ENCODE measurements at regions not wholly inside any gene's neighbourhood (a gene's known extent, or its start where the extent isn't known, plus 50 kb on each side); places are given as distances from the start of the nearest gene placed in this dataset.

DNA sequence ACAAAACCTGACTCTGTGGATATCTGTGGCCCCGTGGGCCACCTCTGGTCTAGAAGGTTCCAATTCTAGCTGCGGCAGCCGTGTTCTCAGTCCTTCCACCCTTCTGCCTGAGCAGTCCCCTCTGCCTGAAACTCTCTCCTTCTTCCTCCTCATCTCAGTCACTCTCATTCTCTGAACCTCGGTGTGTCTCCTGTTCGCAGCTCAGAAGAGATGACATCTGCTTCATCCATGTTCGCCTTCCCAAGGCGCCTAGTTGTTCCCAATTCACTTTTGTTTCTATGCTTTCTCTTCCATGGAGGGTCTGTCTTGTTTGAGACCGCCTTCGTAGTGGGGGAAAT, 95.5 kb downstream of the CEBPB start:
- no peak for DNase-seq (ENCODE audit: low read depth)

GRCh38 chr20:50286609-50287008, 96.0 kb downstream of the CEBPB start:
- peak; percentile 48 for DNase-seq (ENCODE audit: low read depth)

GRCh38 chr20:50287512-50287911, 96.9 kb downstream of the CEBPB start:
- DNase-seq (ENCODE audit: low read depth): no peak

DNA sequence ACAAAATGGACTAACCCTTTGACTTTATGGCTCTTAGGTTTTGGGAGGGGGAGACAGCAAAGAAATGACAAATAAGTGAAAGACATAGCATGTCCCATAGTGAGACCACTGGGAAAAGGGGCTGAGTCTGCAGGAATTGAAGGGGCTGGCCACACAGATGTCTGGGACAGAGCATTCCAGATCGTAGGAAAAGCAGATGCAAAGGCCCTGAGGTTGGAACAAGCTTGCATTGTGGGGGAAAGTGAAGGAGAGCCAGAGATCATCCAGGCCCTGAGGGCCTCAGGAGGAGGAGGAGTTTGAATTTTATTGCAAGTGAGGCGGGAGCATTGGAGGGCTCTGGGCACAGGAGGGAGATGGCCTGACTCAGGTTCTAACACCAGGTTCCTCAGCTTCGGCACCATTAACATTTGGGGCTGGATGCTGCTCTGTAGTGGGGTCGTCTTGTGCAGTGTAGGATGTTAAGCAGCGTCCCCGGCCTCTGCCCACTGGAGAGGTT, 97.5 kb downstream of the CEBPB start:
- DNase-seq (ENCODE audit: low read depth): no peak

DNA sequence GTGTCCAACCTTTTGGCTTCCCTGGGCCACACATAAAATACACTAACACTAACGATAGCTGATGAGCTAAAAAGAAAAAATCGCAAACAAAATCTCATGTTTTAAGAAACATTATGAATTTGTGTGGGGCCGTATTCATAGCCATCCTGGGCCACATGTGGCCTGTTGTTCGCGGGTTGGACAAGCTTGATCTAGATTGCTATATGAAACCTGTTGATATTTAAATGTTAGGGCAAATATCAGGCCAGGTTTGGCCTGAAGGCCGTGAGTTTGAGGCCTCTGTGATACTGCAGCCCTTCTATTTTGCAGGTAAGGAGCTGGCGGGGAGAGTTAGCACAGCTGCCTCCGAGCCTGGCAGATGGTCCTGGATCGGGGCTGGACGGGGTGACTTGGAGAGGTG, 99.0 kb downstream of the CEBPB start:
- no peak for DNase-seq (ENCODE audit: low read depth)

GRCh38 chr20:50290112-50290511, 99.5 kb downstream of the CEBPB start:
- no peak for DNase-seq (ENCODE audit: low read depth)

DNA sequence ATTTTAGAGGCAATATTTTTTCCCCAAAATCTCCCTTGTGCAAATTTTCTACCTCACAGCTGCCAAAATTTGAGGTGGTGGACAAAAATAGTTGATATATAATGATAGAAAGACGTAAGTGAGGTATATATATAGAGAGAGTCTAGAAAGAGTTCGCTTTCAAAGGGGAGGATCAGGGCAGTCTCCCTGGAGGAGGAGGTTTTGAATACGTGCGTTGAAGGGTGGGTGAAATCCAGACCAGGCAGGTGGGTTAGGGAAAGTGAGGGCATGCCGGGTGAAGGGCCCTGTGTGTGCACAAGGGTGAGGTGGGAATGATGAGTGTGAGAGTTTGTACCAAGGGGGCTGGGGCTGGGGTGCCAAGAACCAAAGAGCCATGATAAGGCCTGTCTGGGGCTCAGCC, 100.2 kb downstream of the CEBPB start:
- no peak for DNase-seq (ENCODE audit: low read depth)

- no peak for DNase-seq (ENCODE audit: low read depth)
Observed at GRCh38 chr20:50291254-50292078, 100.8 kb downstream of the CEBPB start.

DNA sequence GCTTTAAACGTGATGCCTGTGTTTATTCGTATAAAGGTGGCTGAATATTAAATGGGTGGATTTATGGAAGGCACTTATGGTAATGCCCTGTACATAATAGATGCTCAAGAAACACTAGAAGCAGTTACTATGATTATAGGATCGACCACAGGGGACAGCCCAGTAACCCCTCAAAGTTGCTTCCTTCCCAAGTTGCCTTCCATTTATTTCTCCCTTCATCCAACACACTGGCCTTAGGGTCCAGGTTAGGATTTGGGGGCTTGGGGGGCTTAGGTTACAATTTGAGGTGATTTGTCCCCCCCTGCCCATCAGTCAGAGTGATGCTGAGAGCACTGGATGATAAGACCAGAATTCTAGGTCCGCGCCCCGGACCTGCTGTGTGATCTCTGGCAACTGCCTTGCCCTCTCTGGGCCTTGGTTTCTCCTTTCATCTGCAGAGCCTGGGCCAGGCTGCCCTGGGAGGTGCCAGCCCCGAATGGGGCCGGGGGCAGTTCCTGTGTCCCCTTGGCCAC, 101.5 kb downstream of the CEBPB start:
- DNase-seq (ENCODE audit: low read depth): no peak

GRCh38 chr20:50292591-50293283, 102.1 kb downstream of the CEBPB start:
- peak; percentile 95 for DNase-seq (ENCODE audit: low read depth)

DNA sequence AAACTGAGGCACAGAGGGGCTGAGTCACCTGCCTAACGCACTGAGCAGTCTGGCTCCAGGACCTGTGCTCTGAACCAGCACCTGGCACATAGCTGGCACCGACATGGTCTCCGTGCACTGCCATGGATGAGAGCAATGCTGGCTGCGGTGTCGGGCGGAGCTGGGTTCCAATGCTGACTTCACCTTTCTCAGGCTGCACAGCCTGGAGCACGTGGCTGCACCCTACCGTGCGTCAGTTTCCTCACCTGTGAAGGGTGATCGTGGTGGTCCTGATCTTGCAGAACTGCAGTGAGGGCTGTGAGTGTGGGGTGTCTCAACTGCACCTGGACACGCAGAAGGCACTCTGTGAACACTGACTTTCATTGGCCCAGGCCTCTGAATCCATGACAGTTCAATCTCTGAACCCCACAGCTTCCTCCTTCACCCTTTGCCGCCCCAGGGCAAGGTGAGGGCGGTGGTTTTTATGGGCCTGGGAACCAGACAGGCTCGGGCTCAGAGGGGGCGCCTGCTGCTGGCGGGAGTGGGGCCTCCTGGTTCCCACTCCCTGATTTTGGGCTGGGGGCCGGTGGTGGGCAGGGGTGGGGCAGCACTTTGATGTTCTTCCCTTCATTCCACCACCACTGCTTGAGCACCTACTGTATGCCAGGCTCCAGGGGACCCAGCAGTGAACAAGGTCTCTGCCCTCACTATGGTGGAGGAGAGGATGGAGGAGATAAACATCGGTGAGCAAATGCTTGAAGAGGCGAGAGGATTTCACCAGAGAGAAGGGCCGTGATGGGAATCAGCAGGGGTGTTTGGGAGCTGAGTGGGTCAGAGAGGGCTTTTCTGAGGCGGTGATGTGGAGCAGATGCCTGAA, 102.9 kb downstream of the CEBPB start:
- no peak for DNase-seq (ENCODE audit: low read depth)

DNA sequence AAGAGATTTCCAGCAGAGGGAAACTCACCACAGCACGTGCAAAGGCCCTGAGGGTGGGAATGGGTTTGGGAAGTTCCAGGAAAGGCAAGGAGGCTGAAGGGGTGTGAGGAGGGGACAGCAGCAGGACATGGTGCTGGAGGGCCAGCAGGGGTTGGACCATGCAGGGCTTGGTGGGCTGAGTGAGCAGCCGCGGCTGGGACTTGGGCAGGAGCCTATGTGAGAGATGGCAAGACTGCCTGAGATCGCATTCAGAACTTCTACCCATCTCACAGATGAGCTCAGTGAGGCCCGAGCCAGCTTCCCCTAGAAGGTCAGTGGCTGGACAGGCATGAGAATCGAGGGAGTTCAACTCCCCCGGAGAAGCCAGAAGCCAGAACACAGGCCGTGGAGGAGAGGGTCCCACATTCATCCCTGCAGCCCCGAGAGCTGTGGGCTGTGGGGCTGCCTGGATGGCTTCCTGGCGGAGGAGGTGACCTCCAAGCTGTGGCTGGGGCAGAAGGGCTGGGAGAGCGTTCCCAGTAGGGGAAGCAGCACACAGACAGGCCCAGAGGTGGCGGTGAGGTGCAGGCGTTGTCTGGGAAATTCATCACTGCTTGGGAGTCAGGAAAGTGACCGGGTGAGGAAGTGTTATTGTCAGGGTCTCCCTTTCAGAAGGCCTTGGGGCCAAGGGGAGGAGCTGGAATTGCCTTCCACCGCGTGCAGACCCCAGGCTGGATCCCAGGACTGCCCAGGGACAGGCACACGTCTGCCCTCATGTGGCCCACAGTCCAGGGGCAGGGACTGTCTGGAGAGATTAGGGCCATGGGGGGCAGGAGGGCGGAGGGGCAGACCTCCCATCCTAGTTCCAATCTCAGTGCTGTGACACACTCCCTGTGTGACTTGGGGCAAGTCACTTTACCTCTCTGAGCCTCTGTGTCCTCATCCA, 103.8 kb downstream of the CEBPB start:
- no peak for DNase-seq (ENCODE audit: low read depth)

DNA sequence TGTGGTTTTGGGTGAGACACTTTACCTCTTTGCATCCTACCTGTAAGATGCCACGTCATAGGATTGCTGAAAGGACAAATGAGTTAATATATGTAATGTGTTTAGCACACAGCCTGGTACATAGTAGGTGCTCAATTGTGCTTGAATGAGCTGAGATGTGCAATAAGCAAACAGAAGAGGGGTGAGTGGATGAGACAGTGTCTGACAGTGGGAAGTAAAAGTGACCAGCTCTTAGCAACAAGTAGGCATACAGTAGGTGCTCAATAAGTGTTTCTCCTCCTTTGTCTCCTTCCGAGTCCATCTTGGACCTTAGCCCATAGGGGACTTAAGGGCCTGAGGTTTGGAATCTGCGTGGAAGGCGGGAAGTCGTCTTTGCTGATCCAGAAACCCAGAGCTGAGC, 104.7 kb downstream of the CEBPB start:
- DNase-seq (ENCODE audit: low read depth): no peak

- no peak for DNase-seq (ENCODE audit: low read depth)
Observed at GRCh38 chr20:50295762-50296449, 105.3 kb downstream of the CEBPB start.

DNA sequence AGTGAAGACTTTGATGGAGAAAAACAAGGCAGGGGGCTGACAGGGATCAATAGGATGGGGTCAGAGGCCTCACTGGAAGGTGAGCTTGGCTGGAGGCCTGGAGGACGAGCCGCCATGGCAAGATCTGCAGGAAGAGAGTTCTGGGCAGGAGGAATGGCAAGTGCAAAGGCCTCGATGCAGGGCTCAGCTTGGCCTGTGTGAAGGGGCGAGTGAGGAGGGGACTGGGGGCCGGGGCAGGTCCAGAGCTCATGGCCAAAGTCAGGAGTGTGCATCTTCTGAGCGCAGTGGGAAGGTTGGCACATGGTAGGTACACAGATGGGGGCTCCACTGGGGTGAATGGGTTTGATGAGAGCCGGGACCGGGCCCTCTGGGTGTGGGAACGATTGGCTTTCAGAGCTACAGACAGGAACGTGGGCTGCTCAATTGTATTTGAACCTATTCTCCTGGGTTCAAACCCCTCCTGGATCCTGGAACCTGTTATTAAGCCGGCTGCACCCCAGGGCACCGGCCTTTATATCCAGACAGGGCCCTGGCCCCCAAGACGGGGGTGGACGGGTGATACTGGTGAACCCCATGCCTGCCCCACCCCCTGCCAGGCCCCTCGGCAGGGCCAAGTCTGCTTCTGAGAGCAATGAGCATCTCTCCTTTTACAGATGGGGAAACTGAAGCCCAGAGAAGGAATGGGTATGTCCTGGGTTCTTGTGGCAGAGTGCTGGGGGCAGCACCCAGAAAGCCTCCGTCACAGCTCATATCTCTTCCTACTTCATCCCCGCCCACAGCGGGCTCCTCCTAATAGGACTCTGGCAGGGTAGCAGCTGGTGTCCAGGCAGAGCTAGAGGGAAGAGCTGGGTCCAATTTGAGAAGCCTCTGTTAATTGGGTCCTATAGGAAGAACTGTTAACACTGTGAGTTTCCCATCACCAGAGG, 106.1 kb downstream of the CEBPB start:
- no peak for DNase-seq (ENCODE audit: low read depth)

GRCh38 chr20:50297498-50298376, 107.1 kb downstream of the CEBPB start:
- DNase-seq (ENCODE audit: low read depth): no peak

DNA sequence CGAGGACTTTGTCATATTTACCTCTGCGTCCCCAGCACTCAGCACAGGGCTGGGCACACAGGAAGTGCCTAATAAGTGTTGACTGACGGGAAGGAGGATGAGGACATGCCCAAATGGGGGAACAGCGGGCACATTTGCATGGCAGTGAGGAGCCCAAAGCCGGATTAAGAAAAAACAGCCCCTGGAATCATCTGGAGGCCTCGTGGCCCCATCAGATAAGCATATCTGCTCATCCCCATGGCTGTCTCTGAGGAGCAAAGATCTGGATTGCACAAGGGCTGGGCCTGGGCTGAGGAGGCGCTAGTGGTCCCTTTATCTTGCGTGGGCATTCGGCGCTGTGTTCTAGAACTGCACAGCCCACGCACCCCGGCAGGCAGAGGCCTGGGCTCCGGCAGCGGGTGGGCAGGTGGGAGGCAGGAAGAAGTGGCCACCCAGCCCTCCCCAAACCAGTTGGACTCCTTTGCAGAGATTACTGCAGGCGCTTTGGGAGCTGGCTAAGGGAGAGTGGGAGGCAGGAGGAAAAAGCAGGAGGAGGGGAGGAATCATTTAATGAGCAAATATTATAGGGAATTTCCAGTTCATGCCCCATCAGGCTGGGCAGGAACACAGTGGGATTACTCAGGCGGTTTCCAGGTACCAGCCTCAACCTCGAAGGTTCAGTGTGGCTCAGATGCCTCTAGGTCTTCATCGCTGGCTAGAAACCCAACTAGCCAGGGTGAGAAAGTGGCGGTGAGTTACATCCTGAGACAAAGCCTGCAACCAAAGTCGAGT, 108.1 kb downstream of the CEBPB start:
- DNase-seq (ENCODE audit: low read depth): no peak

- no peak for DNase-seq (ENCODE audit: low read depth)
Observed at GRCh38 chr20:50299325-50299629, 108.6 kb downstream of the CEBPB start.
